GM19324 (cell line): ENCODE measurements at regions not wholly inside any gene's neighbourhood (a gene's known extent, or its start where the extent isn't known, plus 50 kb on each side); places are given as distances from the start of the nearest gene placed in this dataset.

Experiments used
- ATAC-seq: cut with Tn5 transposase; IDR thresholded peaks from one replicate; pipeline ENCODE4 v1.9.1; 2021; ENCODE audit warnings: mild to moderate bottlenecking, moderate library complexity; ENCODE audit not compliant: unreplicated experiment, low FRiP score

- no peak for ATAC-seq
Observed at GRCh38 chr14:95388699-95389098, 69.0 kb upstream of the CLMN start.

- no peak for ATAC-seq
Observed at GRCh38 chr14:95387826-95388445, 68.2 kb upstream of the CLMN start.

- no peak for ATAC-seq
Observed at GRCh38 chr14:95386536-95387095, 66.9 kb upstream of the CLMN start.

- ATAC-seq, result no peak
Observed at GRCh38 chr14:95385701-95386100, 66.0 kb upstream of the CLMN start.

GRCh38 chr14:95382747-95383146 lies 63.0 kb upstream of the CLMN start:
- no peak for ATAC-seq

GRCh38 chr14:95381726-95382125 lies 62.0 kb upstream of the CLMN start:
- no peak for ATAC-seq

GRCh38 chr14:95380350-95381042 lies 60.8 kb upstream of the CLMN start:
- no peak for ATAC-seq

- ATAC-seq, result no peak
Observed at GRCh38 chr14:95379634-95380033, 59.9 kb upstream of the CLMN start.

- no peak for ATAC-seq
Observed at GRCh38 chr14:95375539-95376109, 55.9 kb upstream of the CLMN start.

GRCh38 chr14:95374239-95374997 lies 54.7 kb upstream of the CLMN start:
- no peak for ATAC-seq

GRCh38 chr14:95370076-95370475 lies 50.4 kb upstream of the CLMN start:
- no peak for ATAC-seq
